ENCODE measurements at regions not wholly inside any gene's neighbourhood (a gene's known extent, or its start where the extent isn't known, plus 50 kb on each side); places are given as distances from the start of the nearest gene placed in this dataset.

DNA sequence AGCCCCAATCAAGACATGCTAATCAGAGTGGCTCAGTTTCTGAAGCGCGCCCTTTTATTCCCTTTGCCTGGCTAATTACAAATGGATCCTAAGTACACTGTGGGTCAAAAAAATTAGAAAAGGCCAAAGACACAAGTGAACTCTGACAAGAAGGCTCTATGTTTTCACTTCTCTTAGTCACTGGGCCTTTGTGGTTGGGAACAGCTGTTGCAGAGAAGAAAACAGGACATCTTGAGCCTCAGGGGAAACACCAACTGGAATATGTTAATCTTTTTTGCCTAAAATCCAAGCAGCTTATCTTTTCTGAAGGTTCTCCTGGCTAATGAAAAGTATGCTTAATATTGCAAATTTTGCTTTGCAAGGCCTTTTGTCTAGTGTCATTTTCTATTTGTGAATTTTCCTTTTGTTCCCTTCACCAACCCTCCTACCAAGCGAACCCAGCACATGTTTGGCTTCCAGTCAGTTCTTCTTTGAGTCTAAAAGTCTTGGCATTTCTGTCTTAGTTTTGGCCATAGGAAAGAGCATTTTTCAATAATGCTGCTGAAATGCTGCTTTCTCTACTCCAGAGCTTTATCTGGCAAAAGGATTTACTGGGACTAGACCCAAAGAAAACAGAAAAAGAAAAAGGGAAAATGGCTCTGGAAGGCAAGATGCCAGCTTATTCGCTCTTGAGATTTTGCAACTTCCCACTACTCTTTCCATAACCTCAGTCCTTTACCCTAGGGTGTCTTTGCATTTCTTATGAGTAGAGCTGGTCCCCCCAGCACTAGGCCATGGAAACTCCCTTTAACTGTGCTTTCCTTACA, 440.2 kb upstream of the ST6GAL2 start:
- TF ChIP-seq, protein P1, sequence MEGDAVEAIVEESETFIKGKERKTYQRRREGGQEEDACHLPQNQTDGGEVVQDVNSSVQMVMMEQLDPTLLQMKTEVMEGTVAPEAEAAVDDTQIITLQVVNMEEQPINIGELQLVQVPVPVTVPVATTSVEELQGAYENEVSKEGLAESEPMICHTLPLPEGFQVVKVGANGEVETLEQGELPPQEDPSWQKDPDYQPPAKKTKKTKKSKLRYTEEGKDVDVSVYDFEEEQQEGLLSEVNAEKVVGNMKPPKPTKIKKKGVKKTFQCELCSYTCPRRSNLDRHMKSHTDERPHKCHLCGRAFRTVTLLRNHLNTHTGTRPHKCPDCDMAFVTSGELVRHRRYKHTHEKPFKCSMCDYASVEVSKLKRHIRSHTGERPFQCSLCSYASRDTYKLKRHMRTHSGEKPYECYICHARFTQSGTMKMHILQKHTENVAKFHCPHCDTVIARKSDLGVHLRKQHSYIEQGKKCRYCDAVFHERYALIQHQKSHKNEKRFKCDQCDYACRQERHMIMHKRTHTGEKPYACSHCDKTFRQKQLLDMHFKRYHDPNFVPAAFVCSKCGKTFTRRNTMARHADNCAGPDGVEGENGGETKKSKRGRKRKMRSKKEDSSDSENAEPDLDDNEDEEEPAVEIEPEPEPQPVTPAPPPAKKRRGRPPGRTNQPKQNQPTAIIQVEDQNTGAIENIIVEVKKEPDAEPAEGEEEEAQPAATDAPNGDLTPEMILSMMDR (IDR thresholded peaks at IDR 0.05; ENCODE audit: control extremely low read depth, extremely low read depth): no peak
- Histone ChIP-seq H3K9ac (ENCODE audit: insufficient read depth in 1 of 2, low read length in 2 of 2) (no peak overlapping the region), H3K9me3 (ENCODE audit: control insufficient read depth in 4 of 4, insufficient read depth in 3 of 4, low read length in 3 of 4) (peaks cover 0 to 2% (median 0%) of the 10 kb centered on the region in 4 donors)

DNA sequence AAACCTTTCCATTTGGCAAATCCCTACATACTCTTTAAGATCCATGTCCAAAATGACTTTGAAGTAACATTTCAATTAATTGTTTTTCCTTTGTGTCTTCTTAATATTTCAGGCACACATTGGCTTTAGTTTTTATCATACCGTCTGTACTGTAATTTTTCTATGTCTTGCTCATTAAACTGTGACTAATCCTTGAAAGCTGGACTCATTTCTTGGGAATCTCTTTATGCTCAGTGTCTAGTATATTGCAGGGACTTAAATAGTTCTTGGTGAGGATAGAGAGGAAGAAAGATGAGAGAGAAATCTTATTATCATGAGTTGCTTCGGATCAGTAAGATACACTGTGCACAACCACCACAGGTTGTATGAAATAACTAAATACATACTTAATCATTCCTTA, 448.3 kb upstream of the ST6GAL2 start:
- H3K27ac ChIP-seq (ENCODE audit: low read depth in 1 of 2, low read length in 1 of 2): no peak overlapping the region
- H3K36me3 ChIP-seq (ENCODE audit: control insufficient read depth in 4 of 4, insufficient read depth in 4 of 4, low read length in 4 of 4): no peaks in the 10 kb centered on the region
- H3K4me1 ChIP-seq (ENCODE audit: control insufficient read depth in 5 of 5, insufficient read depth in 5 of 5, low read length in 5 of 5): no peaks in the 10 kb centered on the region
- WGBS, 2 donors: 79 to 80% methylated on average over 2 of the region's 2 CpGs
- peaks cover 0 to 2% (median under 1%) of the 10 kb centered on the region in 4 donors for H3K9me3 ChIP-seq (ENCODE audit: control insufficient read depth in 4 of 4, insufficient read depth in 3 of 4, low read length in 3 of 4)
- no peak overlapping the region for H3K9ac ChIP-seq (ENCODE audit: insufficient read depth in 1 of 2, low read length in 2 of 2)
- TF ChIP-seq, protein P1 (IDR thresholded peaks at IDR 0.05; ENCODE audit: control extremely low read depth, extremely low read depth): no peak
- no peaks in the 10 kb centered on the region for H3K27me3 ChIP-seq (ENCODE audit: control insufficient read depth in 3 of 3, insufficient read depth in 3 of 3, low read length in 2 of 3)
- DNase-seq (no peak), ATAC-seq (ENCODE audit: insufficient read depth, low FRiP score) (no peak)
- no peak overlapping the region for H3K4me3 ChIP-seq

More for the DNA sequence above, 440.2 kb upstream of the ST6GAL2 start:
- 80 to 85% methylated on average over 4 of the region's 4 CpGs for WGBS, 2 donors
- peak in 2 of 3 donors; percentile 1 to 17 for DNase-seq
- ATAC-seq (ENCODE audit: insufficient read depth, low FRiP score): peak; percentile 19
- peak overlapping the region in 1 of 2 donors; percentile 64 for H3K27ac ChIP-seq (ENCODE audit: low read depth in 1 of 2, low read length in 1 of 2)
- H3K27me3 ChIP-seq (ENCODE audit: control insufficient read depth in 3 of 3, insufficient read depth in 3 of 3, low read length in 2 of 3): no peaks in the 10 kb centered on the region
- H3K4me1 ChIP-seq (ENCODE audit: control insufficient read depth in 5 of 5, insufficient read depth in 5 of 5, low read length in 5 of 5): peaks cover 0 to 2% (median 0%) of the 10 kb centered on the region in 5 donors
- no peaks in the 10 kb centered on the region for H3K36me3 ChIP-seq (ENCODE audit: control insufficient read depth in 4 of 4, insufficient read depth in 4 of 4, low read length in 4 of 4)
- H3K4me3 ChIP-seq: no peak overlapping the region

DNA sequence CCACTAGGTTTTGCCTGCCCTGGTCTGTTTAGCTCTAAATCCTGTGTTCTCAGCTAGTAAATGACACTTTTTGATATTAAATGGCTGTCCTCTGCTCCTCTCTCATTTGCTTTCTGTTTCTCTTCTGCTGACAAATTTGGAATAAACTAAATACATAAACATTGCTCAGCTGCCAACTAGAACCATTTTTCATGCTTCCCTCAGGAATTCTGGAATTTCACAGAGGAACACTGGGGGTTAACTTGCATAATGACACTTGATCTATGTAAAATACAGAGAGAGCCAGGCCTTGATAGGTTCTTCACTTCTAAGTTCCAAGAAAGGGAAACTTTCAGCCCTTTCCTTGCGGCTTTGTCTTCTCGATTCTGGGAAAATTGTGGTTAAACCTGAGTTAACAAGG, 450.6 kb upstream of the ST6GAL2 start:
- ATAC-seq (ENCODE audit: insufficient read depth, low FRiP score) (no peak), DNase-seq (peak in 2 of 3 donors; percentile 3 to 21)
- no peak overlapping the region for H3K4me3 ChIP-seq
- TF ChIP-seq, protein P1 (IDR thresholded peaks at IDR 0.05; ENCODE audit: control extremely low read depth, extremely low read depth): no peak
- 57 to 79% methylated on average over 2 of the region's 2 CpGs for WGBS, 2 donors
- peaks cover 0 to 2% (median 0%) of the 10 kb centered on the region in 4 donors for H3K9me3 ChIP-seq (ENCODE audit: control insufficient read depth in 4 of 4, insufficient read depth in 3 of 4, low read length in 3 of 4)
- no peaks in the 10 kb centered on the region for H3K4me1 ChIP-seq (ENCODE audit: control insufficient read depth in 5 of 5, insufficient read depth in 5 of 5, low read length in 5 of 5)
- H3K27me3 ChIP-seq (ENCODE audit: control insufficient read depth in 3 of 3, insufficient read depth in 3 of 3, low read length in 2 of 3): no peaks in the 10 kb centered on the region
- H3K27ac ChIP-seq (ENCODE audit: low read depth in 1 of 2, low read length in 1 of 2): peak overlapping the region in 1 of 2 donors; percentile 29
- H3K36me3 ChIP-seq (ENCODE audit: control insufficient read depth in 4 of 4, insufficient read depth in 4 of 4, low read length in 4 of 4): no peaks in the 10 kb centered on the region
- no peak overlapping the region for H3K9ac ChIP-seq (ENCODE audit: insufficient read depth in 1 of 2, low read length in 2 of 2)
